Muscle of leg (tissue), 3 donors: ENCODE measurements at regions not wholly inside any gene's neighbourhood (a gene's known extent, or its start where the extent isn't known, plus 50 kb on each side); places are given as distances from the start of the nearest gene placed in this dataset.

ENCODE experiments used
- DNase-seq: peaks from one replicate; pipeline ENCODE4 v3.0.0; 2013
- H3K27ac ChIP-seq: one replicate; pipeline ENCODE4 v1.5.1; 2013; ENCODE audit warnings: mild to moderate bottlenecking, low read length, control low read depth
- H3K27me3 ChIP-seq: one replicate; pipeline ENCODE4 v1.6.1; 2013; ENCODE audit warnings: low read length; ENCODE audit not compliant: control insufficient read depth, insufficient read depth
- H3K36me3 ChIP-seq: one replicate; pipeline ENCODE4 v1.6.1; 2013; ENCODE audit warnings: low read length; ENCODE audit not compliant: control insufficient read depth, insufficient read depth
- H3K4me1 ChIP-seq: one replicate; pipeline ENCODE4 v1.6.1; 2013; ENCODE audit warnings: low read length; ENCODE audit not compliant: control insufficient read depth, insufficient read depth
- H3K4me3 ChIP-seq: one replicate; pipeline ENCODE4 v1.5.1; 2013; ENCODE audit warnings: low read length, control low read depth
- H3K9me3 ChIP-seq: replicated peaks from 2 replicates; pipeline ENCODE4 v1.6.1; 2013; ENCODE audit warnings: low read depth, low read length; ENCODE audit not compliant: control insufficient read depth
- WGBS: methylation state at CpG from one replicate; pipeline ENCODE4 v1.1.5; 2013; ENCODE audit warnings: missing lambda C conversion rate; ENCODE audit not compliant: insufficient coverage; 5-methylcytosine and 5-hydroxymethylcytosine counted together

- Histone ChIP-seq H3K36me3 (no peaks in the 10 kb centered on the region), H3K4me1 (no peaks in the 10 kb centered on the region), H3K27me3 (no peaks in the 10 kb centered on the region), H3K9me3 (no peaks in the 10 kb centered on the region), H3K4me3 (no peak overlapping the region), H3K27ac (no peak overlapping the region)
- no peak for DNase-seq
- WGBS = no CpG with 5 or more reads among the region's 3 CpGs
Measured at GRCh38 chr2:118627156-118627555, 220.3 kb downstream of the EN1 start.

- no peak overlapping the region for H3K27ac ChIP-seq
- H3K36me3 ChIP-seq = no peaks in the 10 kb centered on the region
- H3K4me1 ChIP-seq = no peaks in the 10 kb centered on the region
- no CpG with 5 or more reads among the region's 4 CpGs for WGBS
- H3K4me3 ChIP-seq = no peak overlapping the region
- H3K27me3 ChIP-seq = no peaks in the 10 kb centered on the region
- no peaks in the 10 kb centered on the region for H3K9me3 ChIP-seq
- no peak for DNase-seq
Measured at GRCh38 chr2:118622913-118623312, 224.5 kb downstream of the EN1 start.

GRCh38 chr2:118622108-118622507, 225.3 kb downstream of the EN1 start:
- H3K4me3 ChIP-seq = no peak overlapping the region
- DNase-seq = no peak
- H3K36me3 ChIP-seq = no peaks in the 10 kb centered on the region
- no peaks in the 10 kb centered on the region for H3K9me3 ChIP-seq
- no peaks in the 10 kb centered on the region for H3K4me1 ChIP-seq
- no peaks in the 10 kb centered on the region for H3K27me3 ChIP-seq
- WGBS = no CpG with 5 or more reads among the region's 3 CpGs
- H3K27ac ChIP-seq = no peak overlapping the region

- WGBS = 55% methylated on average over 10 of the region's 13 CpGs
- H3K36me3 ChIP-seq = no peaks in the 10 kb centered on the region
- no peaks in the 10 kb centered on the region for H3K27me3 ChIP-seq
- no peak overlapping the region for H3K4me3 ChIP-seq
- no peak for DNase-seq
- H3K27ac ChIP-seq = no peak overlapping the region
- H3K4me1 ChIP-seq = peaks cover 5% of the 10 kb centered on the region
- no peaks in the 10 kb centered on the region for H3K9me3 ChIP-seq
Measured at GRCh38 chr2:118618279-118618678, 229.2 kb downstream of the EN1 start.

GRCh38 chr2:118616432-118616831, 231.0 kb downstream of the EN1 start:
- DNase-seq = no peak
- Histone ChIP-seq H3K4me3 (no peak overlapping the region), H3K27me3 (no peaks in the 10 kb centered on the region), H3K36me3 (no peaks in the 10 kb centered on the region), H3K9me3 (no peaks in the 10 kb centered on the region), H3K4me1 (peaks cover 5% of the 10 kb centered on the region), H3K27ac (no peak overlapping the region)
- WGBS = 94% methylated on average over 4 of the region's 7 CpGs

GRCh38 chr2:118614841-118615271, 232.6 kb downstream of the EN1 start:
- 19% methylated on average over 5 of the region's 8 CpGs for WGBS
- peak; percentile 21 for DNase-seq
- Histone ChIP-seq H3K36me3 (no peaks in the 10 kb centered on the region), H3K4me1 (peaks cover 5% of the 10 kb centered on the region), H3K27ac (no peak overlapping the region), H3K27me3 (no peaks in the 10 kb centered on the region), H3K9me3 (no peaks in the 10 kb centered on the region), H3K4me3 (no peak overlapping the region)

GRCh38 chr2:118613737-118614136, 233.7 kb downstream of the EN1 start:
- no peak overlapping the region for H3K4me3 ChIP-seq
- H3K27me3 ChIP-seq = no peaks in the 10 kb centered on the region
- no peak overlapping the region for H3K27ac ChIP-seq
- no CpG with 5 or more reads among the region's 2 CpGs for WGBS
- peaks cover 6% of the 10 kb centered on the region for H3K4me1 ChIP-seq
- no peaks in the 10 kb centered on the region for H3K9me3 ChIP-seq
- no peaks in the 10 kb centered on the region for H3K36me3 ChIP-seq
- DNase-seq = no peak

GRCh38 chr2:118611691-118612090, 235.8 kb downstream of the EN1 start:
- no peak for DNase-seq

GRCh38 chr2:118609138-118609537, 238.3 kb downstream of the EN1 start:
- 81% methylated on average over 3 of the region's 4 CpGs for WGBS
- H3K27me3 ChIP-seq = no peaks in the 10 kb centered on the region

More at GRCh38 chr2:118611691-118612090, 235.8 kb downstream of the EN1 start:
- Histone ChIP-seq H3K4me1 (peaks cover 19% of the 10 kb centered on the region), H3K27ac (no peak overlapping the region), H3K4me3 (no peak overlapping the region), H3K9me3 (no peaks in the 10 kb centered on the region), H3K27me3 (no peaks in the 10 kb centered on the region), H3K36me3 (no peaks in the 10 kb centered on the region)
- 88% methylated on average over 1 of the region's 2 CpGs for WGBS

GRCh38 chr2:118607641-118608040, 239.8 kb downstream of the EN1 start:
- Histone ChIP-seq H3K36me3 (no peaks in the 10 kb centered on the region), H3K9me3 (no peaks in the 10 kb centered on the region), H3K4me1 (peaks cover 14% of the 10 kb centered on the region), H3K4me3 (no peak overlapping the region), H3K27me3 (no peaks in the 10 kb centered on the region), H3K27ac (peak overlapping the region; percentile 2)
- WGBS = 17% methylated on average over 3 of the region's 6 CpGs
- peak; percentile 91 for DNase-seq

More at GRCh38 chr2:118609138-118609537, 238.3 kb downstream of the EN1 start:
- no peak overlapping the region for H3K27ac ChIP-seq
- no peak for DNase-seq
- no peaks in the 10 kb centered on the region for H3K36me3 ChIP-seq
- H3K9me3 ChIP-seq = no peaks in the 10 kb centered on the region
- no peak overlapping the region for H3K4me3 ChIP-seq
- H3K4me1 ChIP-seq = peaks cover 14% of the 10 kb centered on the region

- H3K27me3 ChIP-seq = no peaks in the 10 kb centered on the region
- DNase-seq = no peak
- no peak overlapping the region for H3K4me3 ChIP-seq
- peaks cover 4% of the 10 kb centered on the region for H3K9me3 ChIP-seq
- H3K4me1 ChIP-seq = peaks cover 14% of the 10 kb centered on the region
- no peak overlapping the region for H3K27ac ChIP-seq
- no peaks in the 10 kb centered on the region for H3K36me3 ChIP-seq
- no CpG with 5 or more reads among the region's 2 CpGs for WGBS
Measured at GRCh38 chr2:118604811-118605210, 242.6 kb downstream of the EN1 start.
